Spleen (tissue), 7 donors: ENCODE measurements at regions not wholly inside any gene's neighbourhood (a gene's known extent, or its start where the extent isn't known, plus 50 kb on each side); places are given as distances from the start of the nearest gene placed in this dataset.

Experiments
- CTCF ChIP-seq, 11 experiments: fragments of 200-600 bp in 7 of 11; fragments of 450-650 bp in 4 of 11; sonication (generic) in 4 of 11; IDR thresholded peaks in 8 of 11; conservative IDR thresholded peaks in 3 of 11; 1 replicate in 7 of 11; 2 replicates in 4 of 11; pipeline versions ENCODE4 v1.4.0 to v1.8.0; 2016 to 2021; ENCODE audit warnings: antibody characterized with exemption in 11 of 11, inconsistent platforms in 4 of 11, mild to moderate bottlenecking in 1 of 11
- POLR2A ChIP-seq, 3 donors: fragments of 450-650 bp; IDR thresholded peaks; one replicate each; pipeline ENCODE4 v1.5.1; 2017; ENCODE audit warnings: antibody characterized with exemption in 3 of 3, mild to moderate bottlenecking in 1 of 3
- POLR2AphosphoS5 ChIP-seq, 3 donors: sonication (generic); formaldehyde crosslinking; IDR thresholded peaks; one replicate each; pipeline ENCODE4 v1.5.1; 2017; ENCODE audit warnings: antibody characterized with exemption in 3 of 3
- donor health status: DM: no; HTN: no; CAD: no; lungs with moderate emphysema.
- donor health status: DM: no; HTN: no; CAD: no.
- donor health status: DM: no; HTN: no; CAD: no.

GRCh38 chr2:39512941-39513340, 75.9 kb upstream of the MAP4K3 start:
- TF ChIP-seq CTCF (IDR thresholded peaks at IDR 0.05 in 8 of 11, conservative IDR thresholded peaks at IDR 0.05 in 3 of 11) (no peak), POLR2A (IDR thresholded peaks at IDR 0.05) (no peak), POLR2AphosphoS5 (IDR thresholded peaks at IDR 0.05) (no peak)
